GM12891 (cell line): ENCODE measurements at regions not wholly inside any gene's neighbourhood (a gene's known extent, or its start where the extent isn't known, plus 50 kb on each side); places are given as distances from the start of the nearest gene placed in this dataset.

Experiments
- POLR2A ChIP-seq: IDR thresholded peaks from 2 replicates; pipeline ENCODE4 v1.6.1; 2011; ENCODE audit warnings: low read depth, low read length, control low read depth
- POLR2AphosphoS5 ChIP-seq: IDR thresholded peaks from 2 replicates; pipeline ENCODE4 v1.6.1; 2011; ENCODE audit warnings: low read depth, low read length, control low read depth
- TAF1 ChIP-seq: IDR thresholded peaks from 2 replicates; pipeline ENCODE4 v1.6.1; 2011; ENCODE audit warnings: low read depth, low read length, control low read depth

DNA sequence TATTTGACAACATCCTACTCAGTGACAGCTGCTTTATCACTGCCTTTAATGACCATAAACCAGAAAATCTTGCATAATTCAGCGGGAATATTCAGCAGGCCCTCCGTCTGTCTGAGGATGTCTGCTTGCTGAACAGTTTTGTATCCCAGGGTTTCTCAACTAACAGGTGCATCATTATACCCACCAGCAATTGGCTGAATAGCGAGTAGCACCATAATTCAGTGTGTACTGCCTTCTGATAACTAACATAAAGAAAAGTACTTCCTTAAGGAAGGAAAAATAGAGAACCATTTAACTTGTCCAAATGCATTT, 680.1 kb downstream of the GALC start:
- TF ChIP-seq POLR2A (no peak), TAF1 (no peak), POLR2AphosphoS5 (no peak)
